ENCODE measurements at regions not wholly inside any gene's neighbourhood (a gene's known extent, or its start where the extent isn't known, plus 50 kb on each side); places are given as distances from the start of the nearest gene placed in this dataset.

- TF ChIP-seq CTCF (IDR thresholded peaks at IDR 0.05 in 8 of 11, conservative IDR thresholded peaks at IDR 0.05 in 3 of 11) (no peak), POLR2AphosphoS5 (IDR thresholded peaks at IDR 0.05) (no peak)
These were observed 1420.3 kb upstream of the PIK3C3 start for GRCh38 chr18:40534723-40535122.
